Dermis blood vessel endothelial cell (primary cell): ENCODE measurements at regions not wholly inside any gene's neighbourhood (a gene's known extent, or its start where the extent isn't known, plus 50 kb on each side); places are given as distances from the start of the nearest gene placed in this dataset.
"Not testable (repeated sequence)": the region's sequence is repeated elsewhere in the genome, so short reads cannot be mapped to it uniquely, and the experiment has no call there.

Source experiments
- DNase-seq: peaks from one replicate; pipeline ENCODE4 v3.0.0; 2010

- DNase-seq, result no peak
These were observed 253.3 kb downstream of the MRPS30 start for GRCh38 chr5:45062044-45062443.

DNA sequence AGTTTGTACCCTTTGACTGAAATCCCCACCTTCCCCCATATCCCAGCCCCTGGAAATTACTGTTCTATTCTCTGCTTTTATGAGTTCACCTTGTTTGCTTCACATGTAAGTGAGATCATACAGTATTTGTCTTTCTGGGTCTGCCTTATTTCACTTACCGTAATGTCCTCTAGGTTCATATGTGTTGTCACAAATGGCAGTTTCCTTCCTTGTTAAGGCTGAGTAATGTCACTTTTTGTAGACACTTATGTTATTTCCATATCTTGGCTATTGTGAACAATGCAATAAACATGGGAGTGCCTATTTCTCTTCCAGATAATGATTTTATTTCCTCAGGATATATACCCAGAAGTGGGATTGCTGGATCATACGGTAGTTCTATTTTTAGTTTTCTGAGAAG is 272.3 kb downstream of the MRPS30 start:
- no peak for DNase-seq

DNA sequence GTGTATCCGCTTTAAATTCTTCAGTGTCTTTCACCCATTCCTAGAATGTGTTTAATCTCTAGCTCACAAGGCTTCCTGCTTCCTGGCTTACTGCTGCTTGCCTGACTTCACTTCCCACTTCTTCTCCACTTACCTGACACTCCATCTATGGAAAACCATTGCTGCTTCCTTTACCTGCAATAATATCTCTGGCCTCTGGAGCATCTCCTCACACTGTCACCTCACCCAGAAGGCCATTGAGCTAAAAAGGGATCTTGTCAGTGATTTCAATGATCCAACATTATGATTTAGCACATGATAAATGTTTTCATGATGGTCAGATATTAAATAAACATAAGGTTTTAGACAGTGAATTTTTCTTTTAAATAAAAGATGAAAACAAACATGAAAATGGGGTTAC is 281.1 kb downstream of the MRPS30 start:
- no peak for DNase-seq

- DNase-seq, result no peak
These were observed 284.6 kb downstream of the MRPS30 start for GRCh38 chr5:45093377-45093776.

GRCh38 chr5:45094876-45095440 is 286.2 kb downstream of the MRPS30 start:
- DNase-seq, result no peak

GRCh38 chr5:45098483-45098882 is 289.7 kb downstream of the MRPS30 start:
- no peak for DNase-seq

DNA sequence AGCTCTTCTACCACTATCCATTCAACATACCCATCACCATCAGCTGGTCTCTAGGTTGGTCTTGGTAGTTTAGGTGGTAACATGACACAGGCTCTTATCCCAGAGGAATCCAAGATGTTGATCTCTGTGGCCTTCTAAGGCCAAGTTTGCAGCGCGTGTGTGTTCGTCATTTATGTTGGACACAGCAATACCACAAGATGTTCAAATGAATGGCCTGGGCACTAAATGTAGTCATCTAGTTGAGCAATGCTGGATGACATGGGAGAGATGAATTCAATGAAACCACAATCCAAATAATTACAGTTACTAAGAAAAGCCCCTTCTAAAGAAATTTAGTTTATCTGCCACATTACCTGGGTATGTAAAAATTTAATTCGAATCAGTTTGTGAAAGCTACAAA is 292.4 kb downstream of the MRPS30 start:
- DNase-seq, result no peak

DNA sequence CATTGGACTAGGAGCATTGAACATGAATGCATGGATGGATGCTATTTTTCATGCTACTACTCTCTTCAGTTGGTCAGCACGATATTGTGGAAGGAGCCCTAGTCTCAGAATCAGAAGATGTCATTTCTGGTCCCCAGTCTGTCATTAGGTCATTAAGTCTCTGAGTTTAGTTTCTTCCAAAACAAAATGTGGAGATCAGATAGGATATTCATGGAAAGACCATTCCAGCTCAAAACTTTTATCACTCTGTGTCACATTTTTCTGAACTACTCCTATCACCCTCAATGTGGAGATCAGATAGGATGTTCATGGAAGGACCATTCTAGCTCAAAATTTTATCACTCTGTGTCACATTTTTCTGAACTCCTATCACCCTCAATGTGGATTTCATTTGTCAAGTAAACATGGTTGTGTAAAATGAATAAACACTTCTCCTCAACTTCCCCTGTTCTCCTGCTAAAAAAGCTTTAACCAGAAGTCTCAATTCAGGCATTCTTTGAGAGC is 296.8 kb downstream of the MRPS30 start:
- no peak for DNase-seq

GRCh38 chr5:45109062-45109461 is 300.3 kb downstream of the MRPS30 start:
- DNase-seq, result no peak

- DNase-seq, result no peak
These were observed 300.9 kb downstream of the MRPS30 start for GRCh38 chr5:45109636-45110035.

GRCh38 chr5:45110399-45110798 is 301.7 kb downstream of the MRPS30 start:
- no peak for DNase-seq

- DNase-seq, result no peak
These were observed 305.0 kb downstream of the MRPS30 start for GRCh38 chr5:45113726-45114125.

DNA sequence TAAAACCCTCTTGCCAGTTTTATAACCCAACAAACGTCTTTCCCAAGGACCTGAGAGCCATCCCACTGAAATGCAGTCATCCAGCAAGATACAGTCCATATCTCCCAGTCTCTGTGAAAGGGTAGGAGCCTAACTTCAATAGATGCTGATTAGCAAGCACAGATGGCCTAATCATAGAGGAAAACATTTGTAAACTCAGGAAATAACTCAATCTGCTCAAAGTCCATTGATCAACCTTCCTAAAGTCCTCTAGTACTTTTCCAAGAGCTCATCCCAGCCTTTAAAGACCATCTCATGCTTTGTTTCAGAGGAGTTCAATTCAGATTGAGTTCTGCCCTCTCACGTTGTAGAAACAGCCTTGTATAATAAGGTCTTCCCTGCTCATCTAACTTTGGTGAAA is 324.2 kb downstream of the MRPS30 start:
- DNase-seq, result no peak

DNA sequence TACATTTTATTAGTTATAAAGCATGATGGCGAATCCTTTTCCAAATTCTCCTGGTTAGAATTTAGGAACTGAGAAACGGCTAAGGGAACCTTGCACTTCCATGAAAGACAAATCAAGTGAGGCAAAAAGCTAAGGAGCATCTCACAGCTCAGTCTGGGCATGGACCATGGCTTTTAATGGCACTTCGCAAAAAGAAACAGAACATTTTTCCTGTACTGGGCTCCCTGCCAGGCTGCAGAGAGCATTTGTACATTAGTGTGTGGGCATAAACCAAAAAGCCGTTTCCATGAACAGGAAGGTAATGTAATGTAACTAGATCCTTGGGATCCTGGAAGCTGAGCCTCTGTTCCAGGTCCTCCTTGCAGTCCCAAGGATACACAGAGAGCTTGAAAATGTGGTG is 354.2 kb downstream of the MRPS30 start:
- no peak for DNase-seq

DNA sequence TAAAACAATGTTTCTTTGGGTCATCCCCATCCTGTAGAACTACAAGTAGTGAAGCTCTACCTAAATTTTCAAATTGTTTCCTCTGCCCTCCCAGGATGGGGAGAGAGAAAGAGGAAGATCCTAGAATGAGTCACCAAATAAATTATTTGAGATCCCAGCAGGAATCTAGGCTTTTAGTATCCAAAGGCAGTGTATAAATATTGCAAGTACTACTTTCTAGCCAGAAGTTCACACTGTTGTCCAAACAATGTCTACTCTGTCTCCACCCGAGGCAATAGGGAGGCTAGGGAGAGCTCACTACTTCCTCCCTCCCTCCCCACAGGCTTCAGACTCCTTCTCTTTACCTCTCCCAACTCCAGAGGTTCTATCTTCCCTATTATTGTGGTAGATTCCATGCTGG is 362.8 kb downstream of the MRPS30 start:
- no peak for DNase-seq

DNA sequence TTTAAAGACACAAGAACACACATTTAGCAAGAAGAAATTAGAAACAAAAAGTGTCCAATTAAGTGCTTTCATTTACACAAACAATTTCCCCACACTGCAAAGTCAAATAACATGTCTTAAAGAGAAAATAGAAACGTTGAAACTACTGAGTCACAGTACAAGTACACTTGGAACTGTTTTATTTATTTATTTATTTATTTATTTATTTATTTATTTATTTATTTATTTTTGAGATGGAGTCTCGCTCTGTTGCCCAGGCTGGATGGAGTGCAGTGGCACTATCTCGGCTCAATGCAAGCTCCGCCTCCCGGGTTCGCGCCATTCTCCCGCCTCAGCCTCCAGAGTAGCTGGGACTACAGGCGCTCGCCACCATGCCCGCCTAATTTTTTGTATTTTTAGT is 363.9 kb downstream of the MRPS30 start:
- not testable (repeated sequence) for DNase-seq

DNA sequence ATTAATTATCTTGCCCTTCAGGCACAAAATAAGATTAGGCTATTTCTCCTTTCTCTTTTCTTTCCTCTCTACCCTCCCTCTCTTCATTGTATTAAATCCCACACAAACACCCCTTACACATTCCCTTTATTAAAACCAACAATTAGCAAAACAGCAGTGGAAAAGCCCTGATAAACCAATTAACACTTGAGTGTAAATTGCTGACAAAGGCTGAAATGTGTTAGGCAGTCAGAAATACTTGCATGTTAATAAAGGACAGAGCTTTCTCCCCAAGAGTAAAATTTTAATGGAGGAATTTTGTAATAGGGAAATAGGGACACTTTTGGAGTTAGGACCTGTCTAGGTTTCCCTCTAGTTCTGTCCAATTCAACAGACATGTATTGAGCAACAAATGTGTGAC is 370.9 kb downstream of the MRPS30 start:
- no peak for DNase-seq

DNA sequence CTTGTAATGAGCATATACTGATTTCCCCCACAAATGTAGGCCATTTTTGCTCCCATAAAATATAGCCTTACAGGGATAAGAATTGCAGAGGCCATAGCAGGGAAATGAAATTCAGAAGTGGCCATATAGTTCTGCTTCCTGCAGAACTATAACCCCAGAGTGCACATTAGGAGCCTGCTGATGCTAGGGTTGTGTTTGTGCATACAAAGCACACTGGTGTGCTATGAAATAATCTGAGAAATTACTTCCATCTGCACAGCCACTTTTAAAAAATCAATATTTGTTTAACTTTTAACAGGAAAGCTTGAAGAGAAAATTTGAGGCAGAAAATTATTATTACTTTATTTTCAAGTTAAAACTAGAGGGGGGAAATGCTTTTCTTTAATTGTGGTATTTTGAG is 380.3 kb downstream of the MRPS30 start:
- no peak for DNase-seq

DNA sequence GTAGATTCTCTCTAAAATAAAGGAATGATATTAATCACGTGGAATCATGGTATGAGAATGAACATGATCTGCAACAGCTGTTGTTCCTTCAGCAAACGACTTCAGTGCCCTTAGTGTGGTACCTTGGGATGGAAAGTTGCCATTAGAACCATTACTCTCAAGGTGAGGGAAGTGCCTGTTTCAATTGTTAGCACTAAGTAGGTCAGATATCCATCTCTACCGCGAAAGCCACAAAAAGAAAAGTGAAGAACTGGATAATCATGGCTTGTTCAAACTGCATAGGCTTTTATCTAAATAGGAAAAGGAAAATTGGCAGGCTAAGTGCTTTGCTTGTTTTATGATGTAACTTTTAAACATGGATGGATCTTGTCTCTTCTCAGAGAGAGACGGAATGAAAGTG is 380.7 kb downstream of the MRPS30 start:
- no peak for DNase-seq

DNA sequence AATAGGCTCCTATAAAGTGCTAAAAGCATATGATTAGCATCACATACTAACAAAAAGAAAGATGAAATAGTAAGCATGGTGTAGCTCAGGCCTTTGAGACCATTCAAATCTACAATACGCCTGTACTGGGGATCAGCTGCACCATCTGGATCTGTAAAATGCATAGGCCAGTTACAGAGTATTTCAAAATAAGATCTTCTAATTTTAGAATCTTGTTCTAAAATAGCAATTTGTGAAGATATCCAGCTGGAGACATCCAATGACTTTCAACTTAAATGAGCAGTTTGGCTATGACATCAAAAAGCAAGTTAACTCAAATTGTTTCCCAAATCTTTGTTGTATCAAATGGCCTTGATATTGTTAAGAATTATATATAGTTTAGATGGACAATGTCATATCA is 386.3 kb downstream of the MRPS30 start:
- no peak for DNase-seq
